GM23248 (cell line): ENCODE measurements at regions not wholly inside any gene's neighbourhood (a gene's known extent, or its start where the extent isn't known, plus 50 kb on each side); places are given as distances from the start of the nearest gene placed in this dataset.

Experiments
- EZH2 ChIP-seq: fragments of 200-600 bp; sonication (generic); IDR thresholded peaks from 2 replicates; pipeline ENCODE4 v1.6.1; 2018; ENCODE audit warnings: antibody characterized with exemption, mild to moderate bottlenecking; ENCODE audit not compliant: insufficient read depth, poor library complexity, severe bottlenecking
- EZH2phosphoT487 ChIP-seq: fragments of 200-600 bp; sonication (generic); IDR thresholded peaks from 2 replicates; pipeline ENCODE4 v1.6.1; 2018; ENCODE audit warnings: antibody characterized with exemption, moderate library complexity, mild to moderate bottlenecking, low read depth; ENCODE audit not compliant: insufficient read depth

DNA sequence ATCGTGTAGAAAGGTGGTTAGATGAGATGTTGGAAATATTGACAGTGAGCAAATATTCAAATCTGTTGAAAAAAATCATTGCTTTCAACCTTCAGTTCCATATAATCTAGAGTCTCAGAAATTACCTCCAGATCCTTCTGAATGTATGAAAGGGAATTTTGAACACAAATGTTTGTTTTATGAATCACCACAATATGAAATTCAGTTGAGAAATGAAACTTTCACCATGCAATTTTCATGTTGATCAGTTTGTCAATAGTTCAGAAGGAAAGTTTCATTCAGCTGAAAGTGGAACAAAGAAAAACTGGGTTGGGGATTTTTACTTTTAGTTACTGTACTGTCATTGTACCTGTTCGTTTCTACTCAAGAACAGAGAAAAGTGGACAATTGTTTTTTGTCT, 953.6 kb downstream of the SLC6A15 start:
- TF ChIP-seq EZH2 (no peak), EZH2phosphoT487 (no peak)
